ENCODE measurements at regions not wholly inside any gene's neighbourhood (a gene's known extent, or its start where the extent isn't known, plus 50 kb on each side); places are given as distances from the start of the nearest gene placed in this dataset.

- in situ Hi-C loops (cut with HindIII; ENCODE audit: extremely low pct_ligation_motif_present, low pct_unique_long_range_greater_than_20kb), result no loop called here
- 7% methylated on average over 5 of the region's 5 CpGs for WGBS (ENCODE audit: low lambda C conversion rate)
- ATAC-seq, result no peak
- no peaks in the 10 kb centered on the region for H3K79me2 ChIP-seq (ENCODE audit: insufficient read depth, low read length)
- DNase-seq (ENCODE audit: low spot score), result no peak
- no peaks in the 10 kb centered on the region for H4K20me1 ChIP-seq (ENCODE audit: insufficient read depth, low read length)
- no peak for FAIRE-seq
- no peak overlapping the region for H3K9ac ChIP-seq (ENCODE audit: insufficient read depth, low read depth, low read length)
- intact Hi-C loops (cut with micrococcal nuclease; ENCODE audit: unreplicated experiment), result no loop called here
- H3K27me3 ChIP-seq (ENCODE audit: control insufficient read depth in 1 of 2, insufficient read depth in 2 of 2, low read length in 2 of 2), result peaks cover 0 to 7% of the 10 kb centered on the region in 2 experiments; a peak in 2 of 5 replicates
- ChIA-PET CTCF (ENCODE audit: low intra/inter-chr PET ratio, low total read pairs) (no interaction called here), POLR2A (no interaction called here)
- BruUV-seq (replicated peaks), result no TSS peak
- H3K4me3 ChIP-seq (replicated peaks in 1 of 3; ENCODE audit: insufficient read depth in 1 of 3, low read depth in 2 of 3, low read length in 3 of 3), result no peak overlapping the region
- TF ChIP-seq HES4 (CRISPR knock-in tag; IDR thresholded peaks at IDR 0.05; ENCODE audit: borderline replicate concordance) (no peak), RNF2 (conservative IDR thresholded peaks at IDR 0.05; ENCODE audit: low read depth) (no peak), HHEX (CRISPR knock-in tag; IDR thresholded peaks at IDR 0.05) (no peak), ATRX (CRISPR knock-in tag; IDR thresholded peaks at IDR 0.05; ENCODE audit: borderline replicate concordance) (no peak), GTF2F1 (IDR thresholded peaks at IDR 0.05; ENCODE audit: low read length) (no peak), ATF2 (CRISPR knock-in tag; IDR thresholded peaks at IDR 0.05) (no peak), ZNF816 (CRISPR knock-in tag; IDR thresholded peaks at IDR 0.05; ENCODE audit: borderline replicate concordance) (no peak), PTBP1 (IDR thresholded peaks at IDR 0.05; ENCODE audit: low read depth, low read length, poor library complexity, severe bottlenecking) (no peak), ZMYM2 (CRISPR knock-in tag; IDR thresholded peaks at IDR 0.05) (no peak), ZNF644 (CRISPR knock-in tag; IDR thresholded peaks at IDR 0.05; ENCODE audit: low read depth) (no peak), ZNF276 (CRISPR knock-in tag; IDR thresholded peaks at IDR 0.05; ENCODE audit: low read depth) (no peak), NCOR1 (IDR thresholded peaks at IDR 0.05; ENCODE audit: borderline replicate concordance, low read length) (no peak)
- no peak overlapping the region for H3K4me2 ChIP-seq (ENCODE audit: low read depth, low read length)
- no peak overlapping the region for H3K27ac ChIP-seq (ENCODE audit: extremely low read length, insufficient read depth, low read length)
- H2AFZ ChIP-seq (ENCODE audit: low read length), result no peak overlapping the region
- H3K9me3 ChIP-seq (ENCODE audit: low read length), result no peaks in the 10 kb centered on the region
- no peaks in the 10 kb centered on the region for H3K36me3 ChIP-seq (replicated peaks in 1 of 2; ENCODE audit: control insufficient read depth in 1 of 2, insufficient read depth in 2 of 2, low read length in 2 of 2)
- H3K4me1 ChIP-seq (ENCODE audit: insufficient read depth, low read length), result no peaks in the 10 kb centered on the region
Observed at GRCh38 chr6:119533603-119534279, 184.2 kb upstream of the MAN1A1 start.
